ENCODE measurements at regions not wholly inside any gene's neighbourhood (a gene's known extent, or its start where the extent isn't known, plus 50 kb on each side); places are given as distances from the start of the nearest gene placed in this dataset.
"Not testable (repeated sequence)": the region's sequence is repeated elsewhere in the genome, so short reads cannot be mapped to it uniquely, and the experiment has no call there.

DNA sequence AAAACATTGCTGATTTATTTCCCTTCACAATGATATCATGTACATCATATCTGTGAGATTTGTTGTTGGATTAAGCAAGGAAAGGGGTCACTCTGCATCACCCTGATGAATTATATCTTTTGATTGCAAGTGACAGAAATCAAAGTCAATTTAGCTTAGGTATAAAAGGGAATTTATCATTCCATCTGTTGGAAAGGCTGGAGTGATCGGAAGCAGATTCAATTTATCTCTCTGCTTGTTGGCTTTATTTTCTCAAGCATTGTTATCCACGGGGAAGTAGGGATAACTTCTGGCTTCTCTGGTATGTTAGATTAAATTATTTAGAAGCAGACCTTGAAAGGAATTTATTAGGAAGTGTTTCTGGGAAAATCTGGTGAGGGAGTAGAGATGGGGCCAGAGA, 226.6 kb downstream of the PTGER3 start:
- H3K27ac ChIP-seq (ENCODE audit: insufficient read depth in 1 of 2, low read depth in 1 of 2, low read length in 2 of 2, poor library complexity in 1 of 2, severe bottlenecking in 2 of 2), result no peak overlapping the region
- no peaks in the 10 kb centered on the region for H3K9me3 ChIP-seq (ENCODE audit: control extremely low read depth in 1 of 5, control insufficient read depth in 4 of 5, insufficient read depth in 2 of 5, low read depth in 1 of 5, low read length in 4 of 5)
- H3K27me3 ChIP-seq (replicated peaks in 2 of 5; ENCODE audit: control insufficient read depth in 4 of 5, insufficient read depth in 5 of 5, low read length in 4 of 5), result no peaks in the 10 kb centered on the region
- POLR2A ChIA-PET, result no interaction called here
- DNase-seq, result no peak
- CTCF ChIA-PET, result no interaction called here
- peaks cover 0 to 6% (median 0%) of the 10 kb centered on the region in 4 experiments for H3K4me1 ChIP-seq (ENCODE audit: control extremely low read depth in 1 of 4, control insufficient read depth in 4 of 4, insufficient read depth in 4 of 4, low read length in 3 of 4)
- 83% methylated on average over 2 of the region's 2 CpGs for WGBS (ENCODE audit: insufficient coverage)
- no peak overlapping the region for H3K4me3 ChIP-seq (ENCODE audit: control insufficient read depth in 1 of 7, extremely low read depth in 1 of 7, insufficient read depth in 4 of 7, low read depth in 2 of 7, low read length in 6 of 7)
- no peaks in the 10 kb centered on the region for H3K36me3 ChIP-seq (ENCODE audit: control insufficient read depth in 4 of 4, insufficient read depth in 4 of 4, low read length in 3 of 4)

- 94% methylated on average over 2 of the region's 3 CpGs for WGBS (ENCODE audit: insufficient coverage)
- H3K27me3 ChIP-seq (replicated peaks in 2 of 5; ENCODE audit: control insufficient read depth in 4 of 5, insufficient read depth in 5 of 5, low read length in 4 of 5), result no peaks in the 10 kb centered on the region
- H3K4me3 ChIP-seq (ENCODE audit: control insufficient read depth in 1 of 7, extremely low read depth in 1 of 7, insufficient read depth in 4 of 7, low read depth in 2 of 7, low read length in 6 of 7), result no peak overlapping the region
- H3K9me3 ChIP-seq (ENCODE audit: control extremely low read depth in 1 of 5, control insufficient read depth in 4 of 5, insufficient read depth in 2 of 5, low read depth in 1 of 5, low read length in 4 of 5), result no peaks in the 10 kb centered on the region
- H3K4me1 ChIP-seq (ENCODE audit: control extremely low read depth in 1 of 4, control insufficient read depth in 4 of 4, insufficient read depth in 4 of 4, low read length in 3 of 4), result no peaks in the 10 kb centered on the region
- CTCF ChIA-PET, result no interaction called here
- no peak for DNase-seq
- POLR2A ChIA-PET, result no interaction called here
- H3K27ac ChIP-seq (ENCODE audit: insufficient read depth in 1 of 2, low read depth in 1 of 2, low read length in 2 of 2, poor library complexity in 1 of 2, severe bottlenecking in 2 of 2), result no peak overlapping the region
- H3K36me3 ChIP-seq (ENCODE audit: control insufficient read depth in 4 of 4, insufficient read depth in 4 of 4, low read length in 3 of 4), result no peaks in the 10 kb centered on the region
Measured at GRCh38 chr1:70826428-70826827, 221.2 kb downstream of the PTGER3 start.

DNA sequence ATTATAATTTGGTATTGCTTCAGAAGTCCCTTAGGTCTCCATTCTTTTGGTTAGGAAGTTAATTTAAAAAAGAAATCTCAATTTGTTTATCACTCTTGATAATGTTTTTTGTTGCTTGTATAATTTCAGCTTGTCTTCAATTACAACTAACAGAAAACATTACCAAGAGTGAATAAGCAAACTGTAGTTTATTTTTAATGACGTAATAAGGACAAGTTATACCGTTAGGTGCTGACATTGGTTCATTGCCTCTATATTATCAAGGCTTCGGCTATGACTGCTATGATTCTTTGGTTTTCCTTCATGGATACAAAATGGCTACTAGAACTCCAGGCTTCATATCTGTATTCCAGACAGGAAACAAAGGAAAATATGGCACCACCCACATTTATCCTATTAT, 220.6 kb downstream of the PTGER3 start:
- Histone ChIP-seq H3K36me3 (ENCODE audit: control insufficient read depth in 4 of 4, insufficient read depth in 4 of 4, low read length in 3 of 4) (no peaks in the 10 kb centered on the region), H3K9me3 (ENCODE audit: control extremely low read depth in 1 of 5, control insufficient read depth in 4 of 5, insufficient read depth in 2 of 5, low read depth in 1 of 5, low read length in 4 of 5) (peaks cover 0 to 1% (median 0%) of the 10 kb centered on the region in 5 experiments), H3K27ac (ENCODE audit: insufficient read depth in 1 of 2, low read depth in 1 of 2, low read length in 2 of 2, poor library complexity in 1 of 2, severe bottlenecking in 2 of 2) (no peak overlapping the region), H3K27me3 (replicated peaks in 2 of 5; ENCODE audit: control insufficient read depth in 4 of 5, insufficient read depth in 5 of 5, low read length in 4 of 5) (no peaks in the 10 kb centered on the region), H3K4me3 (ENCODE audit: control insufficient read depth in 1 of 7, extremely low read depth in 1 of 7, insufficient read depth in 4 of 7, low read depth in 2 of 7, low read length in 6 of 7) (no peak overlapping the region), H3K4me1 (ENCODE audit: control extremely low read depth in 1 of 4, control insufficient read depth in 4 of 4, insufficient read depth in 4 of 4, low read length in 3 of 4) (no peaks in the 10 kb centered on the region)
- WGBS (ENCODE audit: insufficient coverage), result 100% methylated on average over 1 of the region's 3 CpGs
- POLR2A ChIA-PET, result no interaction called here
- CTCF ChIA-PET, result no interaction called here
- DNase-seq, result no peak

DNA sequence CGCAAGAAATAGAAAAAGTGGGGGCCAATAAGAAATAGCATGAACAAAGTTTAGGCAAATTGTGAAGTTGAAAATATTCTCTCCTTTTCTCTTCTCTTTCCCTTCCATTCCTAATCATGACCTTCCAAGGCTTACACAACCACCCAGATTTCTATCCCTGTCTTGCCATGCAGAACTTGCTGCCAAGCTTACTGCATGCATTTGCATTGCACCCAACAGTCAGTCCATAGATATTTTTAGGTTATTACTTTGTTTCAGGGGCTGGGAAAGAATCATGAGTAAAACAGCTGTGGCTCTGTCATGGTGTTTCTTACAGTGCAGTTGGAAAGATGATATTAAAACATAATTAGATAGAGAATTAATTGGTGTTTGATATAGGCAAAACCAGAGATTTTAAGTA, 219.4 kb downstream of the PTGER3 start:
- Histone ChIP-seq H3K4me1 (ENCODE audit: control extremely low read depth in 1 of 4, control insufficient read depth in 4 of 4, insufficient read depth in 4 of 4, low read length in 3 of 4) (no peaks in the 10 kb centered on the region), H3K36me3 (ENCODE audit: control insufficient read depth in 4 of 4, insufficient read depth in 4 of 4, low read length in 3 of 4) (no peaks in the 10 kb centered on the region), H3K27ac (ENCODE audit: insufficient read depth in 1 of 2, low read depth in 1 of 2, low read length in 2 of 2, poor library complexity in 1 of 2, severe bottlenecking in 2 of 2) (no peak overlapping the region), H3K9me3 (ENCODE audit: control extremely low read depth in 1 of 5, control insufficient read depth in 4 of 5, insufficient read depth in 2 of 5, low read depth in 1 of 5, low read length in 4 of 5) (peaks cover 0 to 1% (median 0%) of the 10 kb centered on the region in 5 experiments), H3K4me3 (ENCODE audit: control insufficient read depth in 1 of 7, extremely low read depth in 1 of 7, insufficient read depth in 4 of 7, low read depth in 2 of 7, low read length in 6 of 7) (no peak overlapping the region), H3K27me3 (replicated peaks in 2 of 5; ENCODE audit: control insufficient read depth in 4 of 5, insufficient read depth in 5 of 5, low read length in 4 of 5) (no peaks in the 10 kb centered on the region)
- no CpG with 5 or more reads among the region's 1 CpG for WGBS (ENCODE audit: insufficient coverage)
- DNase-seq, result no peak
- CTCF ChIA-PET, result interaction anchor here (0.7 kb wide), 1 partner anchor 64 kb away, joined by 3 read pairs; no protein-coding TSS in a partner anchor
- POLR2A ChIA-PET, result no interaction called here

- H3K27ac ChIP-seq (ENCODE audit: insufficient read depth in 1 of 2, low read depth in 1 of 2, low read length in 2 of 2, poor library complexity in 1 of 2, severe bottlenecking in 2 of 2); POLR2A ChIA-PET; H3K36me3 ChIP-seq (ENCODE audit: control insufficient read depth in 4 of 4, insufficient read depth in 4 of 4, low read length in 3 of 4); H3K4me3 ChIP-seq (ENCODE audit: control insufficient read depth in 1 of 7, extremely low read depth in 1 of 7, insufficient read depth in 4 of 7, low read depth in 2 of 7, low read length in 6 of 7); H3K9me3 ChIP-seq (ENCODE audit: control extremely low read depth in 1 of 5, control insufficient read depth in 4 of 5, insufficient read depth in 2 of 5, low read depth in 1 of 5, low read length in 4 of 5); H3K4me1 ChIP-seq (ENCODE audit: control extremely low read depth in 1 of 4, control insufficient read depth in 4 of 4, insufficient read depth in 4 of 4, low read length in 3 of 4); DNase-seq; H3K27me3 ChIP-seq (replicated peaks in 2 of 5; ENCODE audit: control insufficient read depth in 4 of 5, insufficient read depth in 5 of 5, low read length in 4 of 5): not testable (repeated sequence)
- WGBS (ENCODE audit: insufficient coverage), result 100% methylated on average over 1 of the region's 2 CpGs
- CTCF ChIA-PET, result interaction anchor here (0.8 kb wide), 1 partner anchor 12 kb away, joined by 3 read pairs; no protein-coding TSS in a partner anchor
Measured at GRCh38 chr1:70834365-70834764, 213.3 kb downstream of the PTGER3 start.

DNA sequence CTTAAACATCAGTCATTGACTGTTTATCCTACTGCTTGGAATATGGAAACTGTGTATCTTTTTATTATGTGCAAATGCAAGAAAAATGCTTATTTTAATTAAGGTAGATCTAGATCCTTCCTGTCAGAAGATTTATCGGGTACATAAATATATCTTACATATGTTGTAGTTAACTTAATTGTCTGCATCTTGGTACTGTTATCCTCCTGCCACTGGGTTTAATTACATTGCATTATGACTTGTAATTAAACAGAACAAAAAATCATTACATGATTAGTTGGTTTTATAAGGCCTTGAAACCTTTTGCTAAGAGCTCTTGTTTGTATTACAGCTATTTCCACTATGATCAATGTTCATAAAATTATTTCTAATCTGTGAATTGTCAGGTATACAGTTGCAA, 211.2 kb downstream of the PTGER3 start:
- H3K27me3 ChIP-seq (replicated peaks in 2 of 5; ENCODE audit: control insufficient read depth in 4 of 5, insufficient read depth in 5 of 5, low read length in 4 of 5), result no peaks in the 10 kb centered on the region
- CTCF ChIA-PET, result no interaction called here
- no peaks in the 10 kb centered on the region for H3K4me1 ChIP-seq (ENCODE audit: control extremely low read depth in 1 of 4, control insufficient read depth in 4 of 4, insufficient read depth in 4 of 4, low read length in 3 of 4)
- no peaks in the 10 kb centered on the region for H3K36me3 ChIP-seq (ENCODE audit: control insufficient read depth in 4 of 4, insufficient read depth in 4 of 4, low read length in 3 of 4)
- POLR2A ChIA-PET, result no interaction called here
- H3K9me3 ChIP-seq (ENCODE audit: control extremely low read depth in 1 of 5, control insufficient read depth in 4 of 5, insufficient read depth in 2 of 5, low read depth in 1 of 5, low read length in 4 of 5), result peaks cover 0 to 4% (median 3%) of the 10 kb centered on the region in 5 experiments
- H3K4me3 ChIP-seq (ENCODE audit: control insufficient read depth in 1 of 7, extremely low read depth in 1 of 7, insufficient read depth in 4 of 7, low read depth in 2 of 7, low read length in 6 of 7), result no peak overlapping the region
- no peak for DNase-seq
- H3K27ac ChIP-seq (ENCODE audit: insufficient read depth in 1 of 2, low read depth in 1 of 2, low read length in 2 of 2, poor library complexity in 1 of 2, severe bottlenecking in 2 of 2), result no peak overlapping the region
- no CpG with 5 or more reads among the region's 1 CpG for WGBS (ENCODE audit: insufficient coverage)

- H3K4me1 ChIP-seq (ENCODE audit: control extremely low read depth in 1 of 4, control insufficient read depth in 4 of 4, insufficient read depth in 4 of 4, low read length in 3 of 4), result no peaks in the 10 kb centered on the region
- H3K27ac ChIP-seq (ENCODE audit: insufficient read depth in 1 of 2, low read depth in 1 of 2, low read length in 2 of 2, poor library complexity in 1 of 2, severe bottlenecking in 2 of 2), result no peak overlapping the region
- peaks cover 0 to 2% (median 0%) of the 10 kb centered on the region in 5 experiments for H3K9me3 ChIP-seq (ENCODE audit: control extremely low read depth in 1 of 5, control insufficient read depth in 4 of 5, insufficient read depth in 2 of 5, low read depth in 1 of 5, low read length in 4 of 5)
- no peak overlapping the region for H3K4me3 ChIP-seq (ENCODE audit: control insufficient read depth in 1 of 7, extremely low read depth in 1 of 7, insufficient read depth in 4 of 7, low read depth in 2 of 7, low read length in 6 of 7)
- no peak for DNase-seq
- H3K36me3 ChIP-seq (ENCODE audit: control insufficient read depth in 4 of 4, insufficient read depth in 4 of 4, low read length in 3 of 4), result no peaks in the 10 kb centered on the region
- WGBS (ENCODE audit: insufficient coverage), result 100% methylated on average over 1 of the region's 3 CpGs
- ChIA-PET CTCF (interaction anchor here (1.5 kb wide), 1 partner anchor 23 kb away, joined by 3 read pairs; no protein-coding TSS in a partner anchor), POLR2A (no interaction called here)
- no peaks in the 10 kb centered on the region for H3K27me3 ChIP-seq (replicated peaks in 2 of 5; ENCODE audit: control insufficient read depth in 4 of 5, insufficient read depth in 5 of 5, low read length in 4 of 5)
Measured at GRCh38 chr1:70840260-70840953, 207.2 kb downstream of the PTGER3 start.
